GM19328 (cell line): ENCODE measurements at regions not wholly inside any gene's neighbourhood (a gene's known extent, or its start where the extent isn't known, plus 50 kb on each side); places are given as distances from the start of the nearest gene placed in this dataset.

Experiments used
- ATAC-seq: cut with Tn5 transposase; IDR thresholded peaks from one replicate; pipeline ENCODE4 v1.9.1; 2021; ENCODE audit warnings: mild to moderate bottlenecking, moderate library complexity; ENCODE audit not compliant: unreplicated experiment

DNA sequence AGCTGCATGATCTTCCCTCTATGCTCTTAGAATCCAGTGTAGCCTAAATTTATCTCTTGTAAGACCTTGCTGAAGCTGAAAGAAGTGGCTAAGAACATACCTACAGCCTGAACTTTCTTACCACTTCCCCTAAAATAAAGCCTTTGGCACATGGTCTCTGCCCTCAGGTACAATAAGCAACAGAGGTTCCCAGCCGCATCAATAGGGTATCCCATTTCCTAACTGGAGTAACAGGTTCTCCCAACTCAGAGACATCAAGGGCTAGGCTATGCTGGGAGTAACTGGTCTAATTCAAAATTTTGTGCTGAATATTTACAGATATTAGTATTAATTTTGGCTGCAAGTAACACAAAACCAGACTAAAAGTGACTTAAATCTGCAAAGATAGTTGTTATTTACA lies 335.8 kb upstream of the TRPC7 start:
- ATAC-seq, result no peak

DNA sequence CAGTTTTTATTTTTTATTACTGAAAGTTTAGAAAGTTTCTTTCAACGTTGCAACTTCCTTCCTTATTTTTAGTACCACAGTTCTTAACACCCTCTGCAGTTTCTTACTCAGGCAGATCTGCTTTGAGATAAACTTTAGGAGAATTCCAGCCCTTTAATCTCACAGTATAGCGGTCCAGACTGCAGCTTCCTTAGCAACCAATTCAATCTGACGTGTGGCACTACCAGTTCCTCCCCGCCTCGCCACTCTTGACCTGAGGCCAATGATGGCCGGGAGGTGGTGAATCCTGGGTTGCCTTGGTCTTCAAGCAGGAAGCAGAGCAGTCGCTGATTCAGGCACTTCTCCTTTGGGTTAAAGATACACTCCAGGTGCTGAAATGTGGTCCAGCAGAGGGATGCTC lies 334.3 kb upstream of the TRPC7 start:
- no peak for ATAC-seq

DNA sequence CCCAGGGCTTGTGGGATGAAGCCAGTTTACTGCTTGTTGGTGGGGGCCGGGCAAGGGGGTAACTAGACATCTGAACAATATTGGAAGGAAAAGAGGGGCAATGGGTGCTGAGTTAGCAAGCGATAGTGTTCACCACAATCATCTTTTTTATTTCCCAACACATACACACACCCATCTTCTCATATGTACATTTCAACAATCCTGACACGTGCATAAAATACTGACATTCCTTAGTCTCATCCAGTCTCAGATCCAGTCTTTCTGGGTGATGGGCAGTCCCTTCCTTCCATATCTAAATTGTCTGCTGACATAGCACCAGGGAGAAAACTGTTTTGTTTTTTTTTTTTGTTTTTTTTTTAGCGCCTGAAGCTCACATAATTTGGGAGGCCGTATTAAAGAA lies 333.6 kb upstream of the TRPC7 start:
- no peak for ATAC-seq

DNA sequence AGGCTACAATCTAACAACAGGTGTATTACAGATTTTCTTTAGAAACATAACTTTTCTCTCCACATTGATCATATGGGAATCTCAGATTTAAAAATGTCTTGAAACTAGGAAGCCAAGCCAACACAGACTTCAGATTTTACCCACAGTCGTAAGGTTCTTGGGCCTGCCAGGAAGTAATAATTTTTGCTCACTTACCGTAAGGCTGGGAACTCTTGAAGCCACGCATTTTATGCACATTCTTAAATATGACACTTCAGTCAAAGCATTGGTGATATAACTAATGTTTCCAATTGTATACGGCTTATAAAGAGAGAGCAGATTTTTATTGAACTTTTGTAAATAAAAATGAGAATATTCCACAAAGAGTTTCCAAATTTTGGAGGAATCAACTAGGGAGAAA lies 328.9 kb upstream of the TRPC7 start:
- ATAC-seq, result no peak

DNA sequence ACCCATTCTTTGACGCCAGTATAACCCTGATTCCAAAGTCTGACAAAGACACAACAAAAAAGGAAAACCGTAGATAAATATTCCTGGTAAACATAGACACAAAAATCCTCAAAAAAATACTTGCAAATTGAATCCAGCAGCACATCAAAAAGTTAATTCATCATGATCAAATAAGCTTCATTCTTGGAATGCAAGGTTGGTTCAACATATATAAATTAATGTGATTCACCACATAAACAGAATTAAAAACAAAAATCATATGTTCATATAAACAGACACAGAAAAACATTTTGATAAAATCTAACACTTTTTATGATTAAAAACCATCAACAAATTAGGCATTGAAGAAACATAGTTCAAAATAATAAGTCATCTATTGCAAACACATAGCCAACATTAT lies 324.2 kb upstream of the TRPC7 start:
- no peak for ATAC-seq

DNA sequence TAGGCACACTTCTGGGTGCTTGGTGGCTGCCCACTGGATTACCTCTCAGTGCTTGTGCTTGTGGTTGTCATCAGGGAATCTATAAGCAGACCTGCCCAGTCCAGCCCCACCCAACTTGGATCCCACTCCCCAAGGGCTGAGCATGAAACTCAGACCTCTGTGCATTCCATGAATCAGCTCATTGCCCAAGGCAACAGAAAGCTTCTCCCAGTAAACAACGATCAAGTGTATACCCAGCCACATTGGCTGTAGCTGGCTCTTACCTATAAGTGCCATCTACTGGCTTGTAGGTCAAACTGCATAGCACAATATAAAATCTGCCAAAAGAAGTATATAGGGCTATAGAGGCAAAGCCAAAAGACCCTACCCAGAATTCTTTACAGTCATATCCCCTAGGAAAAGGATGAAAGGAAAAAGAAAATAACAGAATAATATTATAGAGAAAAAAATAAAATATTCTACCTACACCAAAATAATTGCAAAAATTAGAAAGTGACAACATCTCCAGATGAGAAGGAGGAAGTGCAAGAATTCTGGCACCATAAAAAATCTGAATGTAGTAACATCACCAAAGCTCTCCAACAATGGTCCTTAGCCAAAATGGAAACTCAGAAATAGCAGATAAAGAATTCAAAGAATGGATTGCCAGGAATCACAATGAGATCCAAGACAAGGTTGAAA lies 321.0 kb upstream of the TRPC7 start:
- ATAC-seq, result no peak

DNA sequence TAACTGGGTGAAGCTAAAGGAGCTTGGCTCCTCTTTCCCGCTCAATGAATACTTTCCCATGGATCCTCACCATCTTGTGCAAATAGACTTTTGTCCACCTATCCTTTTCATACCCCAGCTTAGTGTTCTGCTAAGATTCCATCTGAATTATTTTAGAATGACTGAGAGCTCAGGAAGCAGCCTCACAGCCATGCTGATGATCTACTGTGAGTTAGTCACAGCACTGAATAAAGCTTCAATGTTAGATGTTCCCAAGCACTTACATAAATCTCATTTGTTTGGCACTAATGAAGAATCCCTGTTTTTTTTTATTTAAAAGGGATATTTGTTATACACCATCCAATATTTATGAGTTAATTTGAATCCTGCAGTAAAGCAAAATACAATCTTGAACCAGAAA lies 317.6 kb upstream of the TRPC7 start:
- ATAC-seq, result no peak

DNA sequence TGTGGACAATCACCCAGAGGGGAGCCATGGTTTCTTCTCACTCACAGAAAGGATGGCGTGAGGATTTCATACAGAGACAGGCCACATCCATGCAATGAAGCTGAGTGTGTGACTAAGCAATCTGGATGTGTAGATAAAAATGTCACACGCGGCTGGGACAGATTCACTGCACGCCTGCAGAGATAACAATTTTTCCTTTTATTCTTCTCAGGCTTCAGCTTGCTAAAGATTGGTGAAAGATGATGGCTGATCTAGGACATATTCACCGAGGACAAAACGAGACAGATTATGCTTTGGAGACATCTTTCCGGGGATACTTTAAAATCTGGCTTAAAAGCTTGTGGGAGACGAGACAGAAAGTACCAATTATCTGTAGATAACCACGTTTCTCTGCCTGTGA lies 313.9 kb upstream of the TRPC7 start:
- ATAC-seq, result no peak

DNA sequence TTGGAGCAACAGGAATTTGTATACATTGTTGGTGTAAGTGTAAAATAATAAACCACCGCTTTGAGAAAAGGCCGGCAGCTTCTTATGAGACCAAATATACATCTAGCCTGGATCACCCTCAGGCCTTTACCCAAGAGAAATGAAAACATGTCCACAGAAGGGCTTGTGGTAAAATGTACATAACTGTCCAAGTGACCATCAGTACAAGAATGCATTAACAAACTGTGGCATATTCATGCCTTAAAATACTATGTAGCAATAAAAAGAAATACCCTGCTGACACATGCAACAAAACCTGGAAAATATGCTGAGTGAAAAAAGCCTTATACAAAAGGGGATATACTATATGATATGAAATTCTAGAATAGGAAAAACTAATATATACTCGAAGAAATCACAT lies 311.9 kb upstream of the TRPC7 start:
- no peak for ATAC-seq

DNA sequence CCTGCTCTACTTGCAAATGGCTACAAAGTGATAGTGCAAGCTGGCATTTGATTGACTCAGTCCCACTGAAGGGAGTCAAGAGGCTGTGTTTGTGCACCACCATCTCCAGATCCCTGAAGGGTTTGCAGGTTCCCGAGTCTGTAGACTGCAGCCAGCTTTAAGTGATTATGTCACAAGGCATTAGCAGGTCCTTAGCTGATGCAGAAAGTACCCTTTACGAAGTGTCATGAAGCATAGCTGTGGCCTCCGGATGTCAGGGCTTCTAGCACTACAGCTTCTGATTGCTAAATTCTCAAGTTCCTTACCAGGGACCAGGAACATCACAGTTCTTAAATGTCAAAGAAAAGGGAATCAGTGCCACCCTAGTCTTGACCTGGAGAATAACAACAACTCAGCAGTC lies 311.3 kb upstream of the TRPC7 start:
- ATAC-seq, result no peak

DNA sequence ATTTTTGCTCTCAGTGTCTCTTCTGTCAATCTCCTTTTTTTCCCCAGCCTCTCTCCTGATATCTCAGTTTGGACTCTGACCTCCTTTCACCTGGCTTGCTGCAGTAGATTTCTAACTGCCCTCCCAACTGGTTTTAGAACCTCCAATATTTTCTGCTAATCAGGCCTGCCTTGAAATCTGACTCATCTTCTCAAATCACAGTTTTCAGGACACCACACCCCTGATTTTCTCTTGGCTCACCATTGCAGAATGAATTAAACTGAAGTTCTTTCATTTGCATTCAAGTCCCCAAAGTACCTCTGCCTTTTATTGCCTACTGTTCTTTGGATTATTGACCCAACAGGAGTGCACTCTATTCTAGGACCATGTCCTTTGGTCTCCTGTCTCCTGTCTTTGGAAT lies 310.4 kb upstream of the TRPC7 start:
- no peak for ATAC-seq

DNA sequence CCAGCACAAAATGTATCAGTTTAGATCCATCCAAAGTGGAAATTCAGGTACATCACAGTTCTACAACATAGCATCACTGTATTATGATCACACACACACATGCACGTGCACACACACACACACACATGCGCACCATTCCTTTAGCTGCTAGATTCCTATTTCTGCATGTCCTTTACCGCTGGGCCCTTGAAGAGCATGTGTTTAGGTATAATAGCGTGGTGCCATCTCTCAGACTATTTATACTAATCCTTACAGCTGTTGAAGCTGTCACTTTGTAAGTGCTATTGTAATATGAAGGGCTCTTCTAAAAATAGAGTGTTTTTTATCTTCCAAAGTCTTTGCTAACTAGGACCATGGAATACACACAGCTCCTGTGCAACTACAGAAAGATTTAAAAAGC lies 308.8 kb upstream of the TRPC7 start:
- ATAC-seq, result no peak

DNA sequence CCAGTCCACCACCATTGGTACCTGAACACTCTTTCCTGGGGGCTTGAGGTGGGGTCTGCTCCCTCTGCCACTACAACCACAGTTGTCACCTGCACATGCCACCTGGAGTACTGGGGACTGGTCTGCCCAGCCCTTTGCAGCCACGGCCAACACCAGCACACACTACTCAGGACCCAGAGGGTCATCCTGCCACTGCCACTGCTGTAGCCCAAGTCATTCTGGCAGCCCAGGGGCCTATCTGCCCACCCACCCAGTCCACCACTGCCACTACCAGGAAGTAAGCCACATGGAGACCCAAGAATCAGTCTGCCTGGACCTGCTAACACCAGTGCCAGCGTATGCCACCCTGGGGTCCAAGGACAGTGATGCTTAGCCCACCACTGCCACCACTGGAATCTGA lies 302.4 kb upstream of the TRPC7 start:
- ATAC-seq, result no peak

DNA sequence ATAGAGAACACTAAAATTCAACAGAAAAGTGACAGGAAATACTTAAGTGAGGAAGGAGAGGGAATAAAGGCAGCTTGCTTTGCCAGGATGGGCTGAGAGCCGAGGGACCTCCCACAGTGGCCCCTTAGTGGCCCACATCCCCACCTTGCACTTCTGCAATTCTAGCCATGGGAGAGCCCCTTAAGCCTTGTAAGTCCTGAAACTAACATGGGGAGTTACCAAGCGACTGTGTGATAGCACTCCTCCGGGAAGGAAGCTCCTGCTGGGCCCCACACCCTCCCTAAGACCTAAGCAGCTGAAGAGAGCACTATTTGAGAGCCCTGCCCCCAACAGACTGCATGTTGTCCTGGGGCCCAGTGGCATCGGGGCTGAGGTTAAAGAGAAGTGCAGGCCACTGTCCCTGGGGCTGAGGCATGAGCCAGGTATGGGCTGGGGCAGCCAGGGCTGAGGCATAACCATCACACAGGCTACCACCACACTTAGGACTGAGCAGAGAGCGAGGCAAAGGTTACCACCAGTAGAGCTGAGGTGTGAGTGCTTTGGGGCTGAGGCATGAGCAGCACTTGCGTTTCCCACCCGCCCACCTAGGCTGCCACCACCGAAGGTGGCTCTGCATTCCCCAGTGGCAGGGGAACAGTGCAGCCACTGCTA lies 301.8 kb upstream of the TRPC7 start:
- ATAC-seq, result no peak

DNA sequence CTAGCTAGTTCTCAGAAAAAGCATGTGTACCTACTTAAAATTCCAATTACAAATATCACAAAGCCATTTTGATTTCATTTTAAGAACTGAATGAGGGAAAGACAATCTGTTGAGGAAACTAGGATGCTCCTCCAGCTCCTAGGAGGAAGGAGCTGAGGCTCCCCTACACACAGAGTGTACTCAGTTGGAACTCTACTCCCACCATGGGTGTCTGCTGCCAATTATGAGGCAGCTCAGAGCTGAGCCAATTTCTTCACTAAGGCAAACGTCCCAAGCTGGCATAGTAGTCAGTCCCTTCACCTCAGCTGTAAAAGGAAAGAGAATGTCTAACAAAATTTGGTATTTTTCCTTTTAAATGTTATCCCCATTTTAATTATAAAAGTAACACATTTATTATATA lies 300.0 kb upstream of the TRPC7 start:
- no peak for ATAC-seq

DNA sequence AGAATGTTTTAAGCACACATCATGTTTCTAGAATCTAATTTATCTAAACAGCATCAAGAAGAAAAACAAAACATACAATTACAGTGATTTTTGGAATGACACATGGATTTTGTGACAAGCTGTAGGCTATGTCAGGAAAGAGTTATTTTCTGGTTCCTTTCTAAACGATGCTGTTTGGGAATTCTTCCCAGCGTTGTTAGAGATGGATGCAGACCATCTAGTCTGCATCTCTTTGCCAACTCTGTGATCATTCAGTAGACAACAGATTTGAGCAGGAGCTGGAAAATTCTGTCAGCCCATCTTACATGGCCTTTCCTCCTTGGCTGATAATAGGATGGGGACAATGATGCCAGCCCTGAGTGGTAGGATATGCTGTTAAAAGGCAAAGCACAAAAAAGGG lies 295.7 kb upstream of the TRPC7 start:
- ATAC-seq, result no peak

DNA sequence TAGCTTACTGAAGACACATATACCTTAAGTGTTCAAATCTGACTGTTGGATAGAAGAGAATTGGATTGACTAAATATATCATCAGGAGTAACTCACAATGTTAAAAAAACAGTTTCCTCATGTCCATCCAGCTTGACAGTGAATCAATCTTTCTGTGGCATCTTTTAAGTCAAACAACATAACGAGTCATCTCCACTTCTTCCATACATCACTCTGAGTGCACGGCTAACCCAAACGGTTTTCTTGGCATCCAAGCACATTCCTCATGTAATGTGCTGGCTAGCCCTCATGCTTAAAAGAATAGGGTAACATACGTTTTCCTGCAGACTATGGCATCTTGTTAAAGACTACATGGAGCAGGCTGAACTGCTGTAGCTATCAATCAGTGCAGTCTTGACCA lies 291.5 kb upstream of the TRPC7 start:
- ATAC-seq, result no peak

DNA sequence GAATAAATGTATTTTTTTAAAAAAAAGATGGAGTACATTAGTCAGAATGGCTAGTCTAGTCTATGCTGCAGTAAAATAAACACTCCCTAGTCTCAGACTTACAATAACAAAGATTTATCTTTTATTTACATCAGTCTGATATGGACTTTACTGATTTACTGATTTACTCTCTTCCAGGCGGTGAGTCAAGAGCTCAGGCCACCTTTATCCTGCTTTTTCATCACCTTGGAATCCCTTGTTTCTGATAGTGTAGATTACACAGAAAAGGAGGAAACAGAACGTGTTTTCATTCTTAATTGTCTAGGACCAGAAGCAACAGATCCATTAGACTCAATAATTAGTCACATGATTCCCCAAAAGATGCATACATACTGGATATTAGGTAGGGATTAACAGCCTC lies 290.1 kb upstream of the TRPC7 start:
- no peak for ATAC-seq

DNA sequence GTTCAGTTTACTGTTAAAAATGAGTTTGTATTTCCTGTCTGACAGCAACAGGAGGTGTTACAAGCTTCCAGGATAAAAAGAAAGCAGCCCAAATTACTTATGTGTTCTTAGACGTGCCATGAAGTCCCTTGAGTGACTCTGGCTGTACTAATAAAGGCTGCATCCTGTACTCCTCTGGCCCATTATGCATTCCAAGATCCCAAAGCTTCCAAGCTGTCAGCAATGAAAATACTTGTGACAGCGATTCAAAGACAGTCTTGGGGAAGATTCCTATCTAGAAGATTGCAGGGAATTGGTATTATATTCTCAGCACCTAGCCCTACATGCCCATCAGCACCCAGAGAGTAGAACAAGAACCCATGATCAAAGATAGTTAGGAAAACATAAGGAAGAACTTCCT lies 281.6 kb upstream of the TRPC7 start:
- no peak for ATAC-seq

DNA sequence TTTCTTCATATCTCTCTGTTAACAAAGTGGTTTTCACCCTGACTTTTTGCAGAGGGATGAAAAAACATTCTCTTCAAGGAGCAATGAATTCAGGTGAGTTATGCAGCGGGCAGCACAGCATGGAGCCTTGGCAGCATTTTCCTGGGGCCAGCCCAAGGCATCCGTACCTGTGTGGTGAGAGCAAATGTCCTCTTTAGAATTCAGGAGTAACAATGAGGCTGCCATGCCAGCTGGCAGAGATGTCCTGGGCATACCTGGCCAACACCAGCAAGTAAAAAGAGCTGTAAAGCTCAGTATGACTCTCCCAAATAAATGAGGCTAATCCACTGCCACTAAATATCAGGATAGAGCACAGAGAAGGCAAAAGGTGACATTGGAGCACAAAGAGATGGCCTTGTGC lies 277.6 kb upstream of the TRPC7 start:
- ATAC-seq, result no peak

DNA sequence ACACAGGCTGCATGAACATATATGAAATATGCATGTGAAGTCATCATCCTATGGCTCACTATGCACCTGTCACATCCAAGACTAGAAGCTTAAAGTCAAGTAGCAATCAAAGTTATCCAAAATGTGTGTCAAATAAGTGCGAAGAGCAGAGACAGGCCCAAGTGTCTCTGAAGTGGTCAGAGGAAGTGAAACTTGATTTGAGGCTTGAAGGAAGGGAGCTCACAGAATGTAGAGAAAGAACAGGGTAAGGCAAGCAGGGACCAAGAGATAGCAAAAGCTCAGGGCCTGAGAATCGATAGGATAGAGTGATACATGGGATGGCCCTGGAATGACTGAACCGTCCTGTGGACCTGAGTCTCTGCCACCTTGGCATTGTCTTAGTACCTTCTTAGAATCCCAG lies 274.3 kb upstream of the TRPC7 start:
- no peak for ATAC-seq

DNA sequence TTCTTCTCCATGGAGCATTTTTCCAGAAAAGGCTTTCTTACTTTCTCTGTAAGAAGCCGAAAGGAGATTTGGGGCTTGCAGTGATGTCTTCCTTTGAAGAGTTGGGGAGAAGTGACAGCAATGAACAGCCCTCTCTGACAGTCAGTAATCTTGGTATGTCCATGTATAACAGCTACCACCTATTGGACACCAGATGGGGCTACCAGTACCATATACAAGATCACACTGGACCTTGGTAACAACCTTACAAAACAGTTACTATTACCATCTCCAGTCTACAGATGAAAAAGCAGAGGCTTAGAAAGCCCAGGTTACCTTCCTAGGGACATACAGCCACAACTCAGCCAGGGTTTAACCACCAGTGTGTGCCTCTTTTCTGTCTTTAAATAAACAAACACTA lies 272.7 kb upstream of the TRPC7 start:
- ATAC-seq, result no peak

DNA sequence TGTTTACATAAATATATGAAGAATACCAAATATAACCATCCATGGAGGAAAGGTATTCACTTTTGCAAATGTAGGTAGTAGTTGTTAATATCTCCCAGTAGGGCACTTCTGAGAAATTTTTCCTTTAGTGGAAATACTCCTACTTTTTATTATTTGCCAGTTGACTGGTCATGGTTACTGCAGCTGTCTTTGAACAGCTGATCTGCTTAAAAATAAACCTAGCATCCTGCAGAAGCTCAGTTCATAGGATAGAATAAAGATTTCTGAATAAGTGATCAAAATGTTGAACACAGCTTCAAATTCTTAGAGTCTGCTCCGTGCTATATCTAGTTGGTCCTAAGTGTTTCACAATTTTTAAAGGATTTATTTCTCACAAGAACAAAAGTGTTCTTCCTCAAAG lies 270.7 kb upstream of the TRPC7 start:
- no peak for ATAC-seq
